ENCODE measurements at regions not wholly inside any gene's neighbourhood (a gene's known extent, or its start where the extent isn't known, plus 50 kb on each side); places are given as distances from the start of the nearest gene placed in this dataset.
A peak's percentile ranks its signal among the peaks of the same experiment; 100 is the strongest.

DNA sequence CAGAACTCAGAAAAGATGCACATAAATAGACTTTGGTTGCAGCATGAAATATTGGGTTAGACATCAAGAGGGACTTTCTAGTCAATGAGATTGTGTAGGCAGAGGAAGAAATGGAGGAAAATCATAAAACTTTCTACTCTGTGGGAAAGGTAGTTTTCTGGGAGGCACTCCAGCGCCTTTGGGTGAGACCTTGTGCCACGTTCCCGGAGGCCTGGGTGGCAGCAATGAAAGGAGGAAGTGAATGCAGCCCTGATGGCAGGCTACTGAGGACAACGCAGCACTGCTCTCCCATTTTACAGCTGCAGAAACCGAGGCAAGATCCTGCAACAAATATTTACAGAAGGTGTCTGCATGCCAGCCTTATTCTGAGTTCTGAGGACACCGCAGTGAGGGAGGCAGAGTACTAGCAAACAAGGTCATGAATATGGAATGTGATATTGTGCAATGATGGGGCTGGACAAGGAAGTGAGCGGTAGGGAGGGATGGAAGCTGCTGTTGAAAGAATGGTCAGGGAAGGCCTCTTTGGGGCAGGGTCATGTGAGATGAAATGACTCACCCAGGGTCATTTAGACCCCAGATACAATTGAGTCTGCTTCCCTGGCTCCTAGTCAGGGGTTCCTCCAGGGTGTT is 159.1 kb downstream of the TFAP2C start:
- TF ChIP-seq POLR2AphosphoS5 (IDR thresholded peaks at IDR 0.05; ENCODE audit: low read depth, low read length) (peak; percentile 64; the same call in 1 of the 2 replicates), TCF7L2 (IDR thresholded peaks at IDR 0.05; ENCODE audit: low read depth, low read length) (peak; percentile 97)
- TF ChIP-seq, protein P1, sequence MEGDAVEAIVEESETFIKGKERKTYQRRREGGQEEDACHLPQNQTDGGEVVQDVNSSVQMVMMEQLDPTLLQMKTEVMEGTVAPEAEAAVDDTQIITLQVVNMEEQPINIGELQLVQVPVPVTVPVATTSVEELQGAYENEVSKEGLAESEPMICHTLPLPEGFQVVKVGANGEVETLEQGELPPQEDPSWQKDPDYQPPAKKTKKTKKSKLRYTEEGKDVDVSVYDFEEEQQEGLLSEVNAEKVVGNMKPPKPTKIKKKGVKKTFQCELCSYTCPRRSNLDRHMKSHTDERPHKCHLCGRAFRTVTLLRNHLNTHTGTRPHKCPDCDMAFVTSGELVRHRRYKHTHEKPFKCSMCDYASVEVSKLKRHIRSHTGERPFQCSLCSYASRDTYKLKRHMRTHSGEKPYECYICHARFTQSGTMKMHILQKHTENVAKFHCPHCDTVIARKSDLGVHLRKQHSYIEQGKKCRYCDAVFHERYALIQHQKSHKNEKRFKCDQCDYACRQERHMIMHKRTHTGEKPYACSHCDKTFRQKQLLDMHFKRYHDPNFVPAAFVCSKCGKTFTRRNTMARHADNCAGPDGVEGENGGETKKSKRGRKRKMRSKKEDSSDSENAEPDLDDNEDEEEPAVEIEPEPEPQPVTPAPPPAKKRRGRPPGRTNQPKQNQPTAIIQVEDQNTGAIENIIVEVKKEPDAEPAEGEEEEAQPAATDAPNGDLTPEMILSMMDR (IDR thresholded peaks at IDR 0.05), result no peak
- H3K9me3 ChIP-seq (ENCODE audit: control insufficient read depth, insufficient read depth, low read depth, low read length), result no peaks in the 10 kb centered on the region
- ATAC-seq (peak; percentile 94), DNase-seq (ENCODE audit: low read depth, low spot score) (peak; percentile 91)
- ChIA-PET POLR2A (interaction anchor here (0.5 kb wide), 1 partner anchor 123 kb away, joined by 3 read pairs; no protein-coding TSS in a partner anchor), CTCF (no interaction called here)
- peak overlapping the region in 1 of 2 experiments; percentile 9; a peak in 1 of 4 replicates for H3K4me3 ChIP-seq (ENCODE audit: low read depth in 2 of 2, low read length in 2 of 2)
- no peaks in the 10 kb centered on the region for H3K27me3 ChIP-seq (ENCODE audit: control insufficient read depth, insufficient read depth, low read length)
- no peaks in the 10 kb centered on the region for H3K36me3 ChIP-seq (ENCODE audit: control insufficient read depth, insufficient read depth, low read length)
- intact Hi-C loops (cut with micrococcal nuclease; ENCODE audit: unreplicated experiment) (no loop called here), in situ Hi-C loops (cut with HindIII; ENCODE audit: low pct_unique_long_range_greater_than_20kb, low sequenced_read_pairs) (no loop called here)
- H3K27ac ChIP-seq (ENCODE audit: low read length), result peak overlapping the region; percentile 80
- peaks cover 23% of the 10 kb centered on the region for H3K4me1 ChIP-seq (ENCODE audit: control insufficient read depth, insufficient read depth, low read length)
- BruUV-seq (replicated peaks), result no TSS peak

- in situ Hi-C loops (cut with HindIII; ENCODE audit: low pct_unique_long_range_greater_than_20kb, low sequenced_read_pairs) (no loop called here), intact Hi-C loops (cut with micrococcal nuclease; ENCODE audit: unreplicated experiment) (no loop called here)
- TF ChIP-seq TCF7L2 (IDR thresholded peaks at IDR 0.05; ENCODE audit: low read depth, low read length) (no peak), POLR2AphosphoS5 (IDR thresholded peaks at IDR 0.05; ENCODE audit: low read depth, low read length) (no peak), REST (IDR thresholded peaks at IDR 0.05; ENCODE audit: insufficient read depth in 1 of 2, low read depth in 2 of 2, low read length in 1 of 2) (no peak), SIN3A (IDR thresholded peaks at IDR 0.05; ENCODE audit: borderline replicate concordance, insufficient read depth, low read depth, low read length) (no peak)
- TF ChIP-seq, protein P1 (IDR thresholded peaks at IDR 0.05), result no peak
- peaks cover 23% of the 10 kb centered on the region for H3K4me1 ChIP-seq (ENCODE audit: control insufficient read depth, insufficient read depth, low read length)
- no peak for DNase-seq (ENCODE audit: low read depth, low spot score)
- H3K27ac ChIP-seq (ENCODE audit: low read length), result peak overlapping the region; percentile 80
- H3K36me3 ChIP-seq (ENCODE audit: control insufficient read depth, insufficient read depth, low read length), result no peaks in the 10 kb centered on the region
- CTCF ChIA-PET, result no interaction called here
- ATAC-seq, result no peak
- no TSS peak for BruUV-seq (replicated peaks)
- POLR2A ChIA-PET, result no interaction called here
- no peaks in the 10 kb centered on the region for H3K9me3 ChIP-seq (ENCODE audit: control insufficient read depth, insufficient read depth, low read depth, low read length)
- H3K27me3 ChIP-seq (ENCODE audit: control insufficient read depth, insufficient read depth, low read length), result no peaks in the 10 kb centered on the region
- H3K4me3 ChIP-seq (ENCODE audit: low read depth in 2 of 2, low read length in 2 of 2), result no peak overlapping the region
Observed at GRCh38 chr20:56788671-56789610, 159.8 kb downstream of the TFAP2C start.
